ENCODE measurements at regions not wholly inside any gene's neighbourhood (a gene's known extent, or its start where the extent isn't known, plus 50 kb on each side); places are given as distances from the start of the nearest gene placed in this dataset.

DNA sequence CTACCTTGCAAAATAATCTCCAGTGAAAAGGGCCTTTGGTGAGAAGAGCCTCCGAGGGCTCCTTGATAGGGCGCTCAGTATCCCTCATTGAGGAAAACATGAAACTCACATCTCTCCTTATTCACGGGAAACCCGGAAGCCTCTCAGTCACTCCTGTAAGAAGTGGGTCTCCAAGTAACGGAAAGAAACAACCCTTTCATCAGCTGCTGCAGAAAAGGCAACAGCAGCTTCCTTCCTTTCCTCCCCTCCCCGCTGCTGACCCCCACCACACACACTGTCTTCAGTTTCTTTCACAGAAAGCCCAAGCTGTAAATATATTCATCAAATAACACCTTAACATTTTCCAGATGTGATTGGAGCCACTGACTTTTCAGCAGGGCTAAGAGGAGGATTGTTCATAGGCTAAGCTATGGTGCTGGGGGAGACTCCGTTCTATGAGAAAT is 81.4 kb downstream of the C9orf152 start:
- 41 to 72% methylated on average over 7 of the region's 7 CpGs for WGBS, 2 donors
- Histone ChIP-seq H3K36me3 (no peaks in the 10 kb centered on the region), H3K4me3 (peak overlapping the region; percentile 25 to 47 (median 38)), H3K27me3 (no peaks in the 10 kb centered on the region), H3K27ac (peak overlapping the region; percentile 87 to 91 (median 90)), H3K9me3 (no peaks in the 10 kb centered on the region), H3K4me1 (peaks cover 0 to 86% (median 75%) of the 10 kb centered on the region in 4 donors)
- TF ChIP-seq CTCF (IDR thresholded peaks at IDR 0.05) (no peak), POLR2A (IDR thresholded peaks at IDR 0.05) (no peak), POLR2AphosphoS5 (IDR thresholded peaks at IDR 0.05) (no peak)
- intact Hi-C loops (cut with DNase I), result loop anchor here (5.0 kb wide), 3 partner anchors 79 to 379 kb away; partner anchors contain the start of gene TXN
- no peak for DNase-seq

- H3K36me3 ChIP-seq, result no peaks in the 10 kb centered on the region
- WGBS, 2 donors, result 49 to 75% methylated on average over 23 of the region's 23 CpGs
- TF ChIP-seq CTCF (IDR thresholded peaks at IDR 0.05), result no peak
- peak; percentile 29 to 41 for TF ChIP-seq POLR2A (IDR thresholded peaks at IDR 0.05)
- TF ChIP-seq POLR2AphosphoS5 (IDR thresholded peaks at IDR 0.05), result peak; percentile 48 to 79 (median 76)
- TF ChIP-seq EP300 (IDR thresholded peaks at IDR 0.05), result no peak
- H3K9me3 ChIP-seq, result no peaks in the 10 kb centered on the region
- DNase-seq, result peak; percentile 92
- H3K4me3 ChIP-seq, result peak overlapping the region; percentile 25 to 47 (median 38)
- H3K27ac ChIP-seq, result peak overlapping the region; percentile 87 to 91 (median 90)
- intact Hi-C loops (cut with DNase I), result loop anchor here (5.0 kb wide), 3 partner anchors 80 to 380 kb away; partner anchors contain the start of gene TXN
- no peaks in the 10 kb centered on the region for H3K27me3 ChIP-seq
- H3K4me1 ChIP-seq, result peaks cover 0 to 91% (median 80%) of the 10 kb centered on the region in 4 donors
Observed at GRCh38 chr9:110126986-110127864, 80.7 kb downstream of the C9orf152 start.

DNA sequence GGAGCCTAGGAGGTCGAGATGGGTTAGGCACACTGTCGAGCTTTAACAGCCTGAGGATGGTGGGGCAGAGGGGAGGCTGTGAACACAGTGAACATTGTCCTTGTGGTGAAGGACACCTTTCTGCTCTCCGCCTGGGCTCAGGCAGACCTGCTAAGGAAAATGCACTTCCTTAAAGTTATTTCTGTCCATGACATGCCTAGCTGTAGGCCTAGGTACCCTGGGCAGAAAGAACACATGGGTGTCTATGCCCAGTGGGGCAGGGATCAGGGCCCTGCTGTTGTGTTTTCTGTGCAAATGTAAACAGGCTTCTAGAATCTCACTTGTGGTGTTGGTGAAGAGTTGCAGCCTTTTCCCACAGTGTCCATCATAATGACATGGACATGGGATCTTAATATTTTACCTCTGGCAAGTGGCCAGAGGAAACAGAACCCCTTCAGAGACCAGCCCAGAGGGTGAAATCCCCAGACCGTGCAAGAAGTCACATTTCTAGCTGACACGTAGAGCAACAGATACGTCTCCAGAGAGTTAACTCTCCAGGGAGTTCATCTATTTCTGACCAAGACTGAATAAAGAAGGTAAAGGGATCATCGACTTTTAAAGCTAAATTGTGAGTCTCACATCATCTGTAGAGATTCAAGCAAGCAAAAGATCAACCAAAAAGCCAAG is 79.2 kb downstream of the C9orf152 start:
- intact Hi-C loops (cut with DNase I), result loop anchor here (5.0 kb wide), 3 partner anchors 81 to 381 kb away; partner anchors contain the start of gene TXN
- H3K4me1 ChIP-seq, result peaks cover 0 to 96% (median 81%) of the 10 kb centered on the region in 4 donors
- WGBS, 2 donors, result 60 to 79% methylated on average over 7 of the region's 7 CpGs

GRCh38 chr9:110129425-110129824 is 78.5 kb downstream of the C9orf152 start:
- intact Hi-C loops (cut with DNase I), result loop anchor here (5.0 kb wide), 3 partner anchors 82 to 382 kb away; partner anchors contain the start of gene TXN
- TF ChIP-seq CTCF (IDR thresholded peaks at IDR 0.05), result no peak
- TF ChIP-seq EP300 (IDR thresholded peaks at IDR 0.05), result no peak
- TF ChIP-seq POLR2AphosphoS5 (IDR thresholded peaks at IDR 0.05), result no peak
- TF ChIP-seq POLR2A (IDR thresholded peaks at IDR 0.05), result no peak
- WGBS, 2 donors, result 72 to 78% methylated on average over 1 of the region's 1 CpG
- no peaks in the 10 kb centered on the region for H3K36me3 ChIP-seq
- peaks cover 0 to 96% (median 80%) of the 10 kb centered on the region in 4 donors for H3K4me1 ChIP-seq
- no peaks in the 10 kb centered on the region for H3K27me3 ChIP-seq
- H3K27ac ChIP-seq, result peak overlapping the region; percentile 87 to 91 (median 90)
- H3K9me3 ChIP-seq, result no peaks in the 10 kb centered on the region
- DNase-seq, result no peak
- no peak overlapping the region for H3K4me3 ChIP-seq

More for the DNA sequence above, 79.2 kb downstream of the C9orf152 start:
- H3K27ac ChIP-seq, result peak overlapping the region; percentile 87 to 91 (median 90)
- no peaks in the 10 kb centered on the region for H3K9me3 ChIP-seq
- TF ChIP-seq CTCF (IDR thresholded peaks at IDR 0.05) (no peak), EP300 (IDR thresholded peaks at IDR 0.05) (no peak), POLR2A (IDR thresholded peaks at IDR 0.05) (no peak), POLR2AphosphoS5 (IDR thresholded peaks at IDR 0.05) (no peak)
- DNase-seq, result no peak
- no peaks in the 10 kb centered on the region for H3K36me3 ChIP-seq
- H3K4me3 ChIP-seq, result peak overlapping the region in 3 of 4 donors; percentile 1 to 47 (median 45)
- no peaks in the 10 kb centered on the region for H3K27me3 ChIP-seq
